ENCODE measurements at regions not wholly inside any gene's neighbourhood (a gene's known extent, or its start where the extent isn't known, plus 50 kb on each side); places are given as distances from the start of the nearest gene placed in this dataset.

- DNase-seq (ENCODE audit: low read depth, low spot score), result no peak
Measured at GRCh38 chr2:16615687-16616615, 49.7 kb downstream of the CYRIA start.

GRCh38 chr2:16615246-16615645 lies 50.4 kb downstream of the CYRIA start:
- DNase-seq (ENCODE audit: low read depth, low spot score), result no peak

GRCh38 chr2:16614314-16614860 lies 51.2 kb downstream of the CYRIA start:
- no peak for DNase-seq (ENCODE audit: low read depth, low spot score)

- DNase-seq (ENCODE audit: low read depth, low spot score), result no peak
Measured at GRCh38 chr2:16613539-16614011, 52.1 kb downstream of the CYRIA start.

- no peak for DNase-seq (ENCODE audit: low read depth, low spot score)
Measured at GRCh38 chr2:16612490-16612889, 53.1 kb downstream of the CYRIA start.

- DNase-seq (ENCODE audit: low read depth, low spot score), result no peak
Measured at GRCh38 chr2:16609786-16610185, 55.8 kb downstream of the CYRIA start.

- DNase-seq (ENCODE audit: low read depth, low spot score), result peak; percentile 74
Measured at GRCh38 chr2:16608661-16609643, 56.7 kb downstream of the CYRIA start.

- DNase-seq (ENCODE audit: low read depth, low spot score), result no peak
Measured at GRCh38 chr2:16607301-16607700, 58.3 kb downstream of the CYRIA start.

- DNase-seq (ENCODE audit: low read depth, low spot score), result no peak
Measured at GRCh38 chr2:16604236-16604635, 61.4 kb downstream of the CYRIA start.

- DNase-seq (ENCODE audit: low read depth, low spot score), result no peak
Measured at GRCh38 chr2:16591370-16591933, 74.2 kb downstream of the CYRIA start.

GRCh38 chr2:16589465-16589864 lies 76.2 kb downstream of the CYRIA start:
- no peak for DNase-seq (ENCODE audit: low read depth, low spot score)

GRCh38 chr2:16588565-16588964 lies 77.1 kb downstream of the CYRIA start:
- no peak for DNase-seq (ENCODE audit: low read depth, low spot score)

GRCh38 chr2:16587601-16588000 lies 78.0 kb downstream of the CYRIA start:
- DNase-seq (ENCODE audit: low read depth, low spot score), result no peak

- DNase-seq (ENCODE audit: low read depth, low spot score), result no peak
Measured at GRCh38 chr2:16584824-16585540, 80.7 kb downstream of the CYRIA start.

GRCh38 chr2:16584084-16584483 lies 81.5 kb downstream of the CYRIA start:
- no peak for DNase-seq (ENCODE audit: low read depth, low spot score)

GRCh38 chr2:16581241-16581640 lies 84.4 kb downstream of the CYRIA start:
- no peak for DNase-seq (ENCODE audit: low read depth, low spot score)

- no peak for DNase-seq (ENCODE audit: low read depth, low spot score)
Measured at GRCh38 chr2:16578081-16578480, 87.6 kb downstream of the CYRIA start.

GRCh38 chr2:16570516-16570915 lies 95.1 kb downstream of the CYRIA start:
- no peak for DNase-seq (ENCODE audit: low read depth, low spot score)

- DNase-seq (ENCODE audit: low read depth, low spot score), result no peak
Measured at GRCh38 chr2:16568998-16569784, 96.4 kb downstream of the CYRIA start.

- no peak for DNase-seq (ENCODE audit: low read depth, low spot score)
Measured at GRCh38 chr2:16566701-16567100, 98.9 kb downstream of the CYRIA start.

All from activated naive CD8-positive, alpha-beta T cell treated with anti-CD3 and anti-CD28 coated beads, Interleukin-2, amount 50 U/mL, for 16 hours (primary cell).